T-helper 2 cell treated with Interferon-gamma antibody and Interleukin-4, amounts not matched to agents 5 μg/mL and 100 μg/mL, for 36 hours (primary cell): ENCODE measurements at regions not wholly inside any gene's neighbourhood (a gene's known extent, or its start where the extent isn't known, plus 50 kb on each side); places are given as distances from the start of the nearest gene placed in this dataset.

Experiments used
- DNase-seq: peaks from one replicate; pipeline ENCODE4 v3.0.0; 2021; ENCODE audit warnings: low spot score
- H3K27ac Mint-ChIP-seq: one replicate; pipeline ENCODE4 v1.8.0; 2021; ENCODE audit warnings: mild to moderate bottlenecking, mixed read lengths
- H3K27me3 Mint-ChIP-seq: one replicate; pipeline ENCODE4 v1.8.0; 2021; ENCODE audit warnings: low read depth, mixed read lengths
- H3K36me3 Mint-ChIP-seq: one replicate; pipeline ENCODE4 v1.8.0; 2021; ENCODE audit warnings: low read depth, mixed read lengths
- H3K4me1 Mint-ChIP-seq: one replicate; pipeline ENCODE4 v1.8.0; 2021; ENCODE audit warnings: low read depth, mixed read lengths
- H3K4me3 Mint-ChIP-seq: one replicate; pipeline ENCODE4 v1.8.0; 2022; ENCODE audit warnings: mild to moderate bottlenecking, moderate library complexity, mixed read lengths
- H3K9me3 Mint-ChIP-seq: one replicate; pipeline ENCODE4 v1.8.0; 2021; ENCODE audit warnings: mixed read lengths

- DNase-seq = no peak
- Mint-ChIP-seq H3K9me3 (no peaks in the 10 kb centered on the region), H3K27me3 (no peaks in the 10 kb centered on the region), H3K27ac (no peak overlapping the region), H3K4me3 (no peak overlapping the region), H3K36me3 (no peaks in the 10 kb centered on the region), H3K4me1 (no peaks in the 10 kb centered on the region)
Measured at GRCh38 chr13:38191016-38191415, 158.6 kb upstream of the UFM1 start.

GRCh38 chr13:38180670-38181069, 169.0 kb upstream of the UFM1 start:
- Mint-ChIP-seq H3K4me3 (peak overlapping the region; percentile 71), H3K27ac (peak overlapping the region; percentile 66), H3K36me3 (no peaks in the 10 kb centered on the region), H3K4me1 (peaks cover 10% of the 10 kb centered on the region), H3K27me3 (no peaks in the 10 kb centered on the region), H3K9me3 (no peaks in the 10 kb centered on the region)
- no peak for DNase-seq

GRCh38 chr13:38180126-38180525, 169.5 kb upstream of the UFM1 start:
- H3K27ac Mint-ChIP-seq = peak overlapping the region; percentile 66
- no peaks in the 10 kb centered on the region for H3K9me3 Mint-ChIP-seq
- no peaks in the 10 kb centered on the region for H3K27me3 Mint-ChIP-seq
- no peak for DNase-seq
- H3K4me1 Mint-ChIP-seq = peaks cover 10% of the 10 kb centered on the region
- no peaks in the 10 kb centered on the region for H3K36me3 Mint-ChIP-seq
- H3K4me3 Mint-ChIP-seq = peak overlapping the region; percentile 71

- DNase-seq = no peak
- Mint-ChIP-seq H3K27me3 (no peaks in the 10 kb centered on the region), H3K4me3 (no peak overlapping the region), H3K4me1 (peaks cover 10% of the 10 kb centered on the region), H3K9me3 (no peaks in the 10 kb centered on the region), H3K36me3 (no peaks in the 10 kb centered on the region), H3K27ac (no peak overlapping the region)
Measured at GRCh38 chr13:38176664-38177063, 173.0 kb upstream of the UFM1 start.

GRCh38 chr13:38173403-38173802, 176.2 kb upstream of the UFM1 start:
- no peak overlapping the region for H3K4me3 Mint-ChIP-seq
- no peaks in the 10 kb centered on the region for H3K4me1 Mint-ChIP-seq
- DNase-seq = no peak
- no peaks in the 10 kb centered on the region for H3K36me3 Mint-ChIP-seq
- no peaks in the 10 kb centered on the region for H3K9me3 Mint-ChIP-seq
- no peaks in the 10 kb centered on the region for H3K27me3 Mint-ChIP-seq
- no peak overlapping the region for H3K27ac Mint-ChIP-seq

- no peak for DNase-seq
- Mint-ChIP-seq H3K36me3 (no peaks in the 10 kb centered on the region), H3K4me1 (peaks cover 7% of the 10 kb centered on the region), H3K27me3 (no peaks in the 10 kb centered on the region), H3K4me3 (peak overlapping the region; percentile 43), H3K9me3 (no peaks in the 10 kb centered on the region), H3K27ac (no peak overlapping the region)
Measured at GRCh38 chr13:38167164-38167822, 182.4 kb upstream of the UFM1 start.

- Mint-ChIP-seq H3K27ac (no peak overlapping the region), H3K27me3 (no peaks in the 10 kb centered on the region), H3K36me3 (no peaks in the 10 kb centered on the region), H3K4me3 (no peak overlapping the region), H3K4me1 (peaks cover 7% of the 10 kb centered on the region), H3K9me3 (no peaks in the 10 kb centered on the region)
- DNase-seq = no peak
Measured at GRCh38 chr13:38166116-38166515, 183.5 kb upstream of the UFM1 start.

GRCh38 chr13:38160131-38160530, 189.5 kb upstream of the UFM1 start:
- DNase-seq = no peak
- Mint-ChIP-seq H3K4me3 (no peak overlapping the region), H3K9me3 (peaks cover 3% of the 10 kb centered on the region), H3K4me1 (no peaks in the 10 kb centered on the region), H3K36me3 (no peaks in the 10 kb centered on the region), H3K27ac (no peak overlapping the region), H3K27me3 (no peaks in the 10 kb centered on the region)

- H3K36me3 Mint-ChIP-seq = no peaks in the 10 kb centered on the region
- no peaks in the 10 kb centered on the region for H3K27me3 Mint-ChIP-seq
- no peak overlapping the region for H3K4me3 Mint-ChIP-seq
- H3K4me1 Mint-ChIP-seq = no peaks in the 10 kb centered on the region
- H3K27ac Mint-ChIP-seq = no peak overlapping the region
- peaks cover 3% of the 10 kb centered on the region for H3K9me3 Mint-ChIP-seq
- no peak for DNase-seq
Measured at GRCh38 chr13:38159710-38160109, 189.9 kb upstream of the UFM1 start.

GRCh38 chr13:38147050-38147449, 202.6 kb upstream of the UFM1 start:
- H3K9me3 Mint-ChIP-seq = peaks cover 28% of the 10 kb centered on the region
- no peaks in the 10 kb centered on the region for H3K4me1 Mint-ChIP-seq
- H3K27ac Mint-ChIP-seq = no peak overlapping the region
- H3K4me3 Mint-ChIP-seq = no peak overlapping the region
- H3K27me3 Mint-ChIP-seq = no peaks in the 10 kb centered on the region
- no peaks in the 10 kb centered on the region for H3K36me3 Mint-ChIP-seq
- DNase-seq = no peak

GRCh38 chr13:38141792-38142191, 207.9 kb upstream of the UFM1 start:
- Mint-ChIP-seq H3K27ac (no peak overlapping the region), H3K9me3 (peaks cover 6% of the 10 kb centered on the region), H3K36me3 (no peaks in the 10 kb centered on the region), H3K27me3 (no peaks in the 10 kb centered on the region), H3K4me1 (no peaks in the 10 kb centered on the region), H3K4me3 (no peak overlapping the region)
- no peak for DNase-seq

GRCh38 chr13:38135592-38135991, 214.1 kb upstream of the UFM1 start:
- Mint-ChIP-seq H3K9me3 (peaks cover 18% of the 10 kb centered on the region), H3K27ac (no peak overlapping the region), H3K4me1 (no peaks in the 10 kb centered on the region), H3K4me3 (no peak overlapping the region), H3K27me3 (no peaks in the 10 kb centered on the region), H3K36me3 (no peaks in the 10 kb centered on the region)
- no peak for DNase-seq

GRCh38 chr13:38121267-38121666, 228.4 kb upstream of the UFM1 start:
- no peaks in the 10 kb centered on the region for H3K4me1 Mint-ChIP-seq
- DNase-seq = no peak
- peaks cover 3% of the 10 kb centered on the region for H3K9me3 Mint-ChIP-seq
- H3K27me3 Mint-ChIP-seq = no peaks in the 10 kb centered on the region
- H3K27ac Mint-ChIP-seq = no peak overlapping the region
- no peaks in the 10 kb centered on the region for H3K36me3 Mint-ChIP-seq
- H3K4me3 Mint-ChIP-seq = no peak overlapping the region

- no peak overlapping the region for H3K27ac Mint-ChIP-seq
- no peak overlapping the region for H3K4me3 Mint-ChIP-seq
- no peaks in the 10 kb centered on the region for H3K27me3 Mint-ChIP-seq
- no peaks in the 10 kb centered on the region for H3K4me1 Mint-ChIP-seq
- no peak for DNase-seq
- H3K9me3 Mint-ChIP-seq = peaks cover 21% of the 10 kb centered on the region
- no peaks in the 10 kb centered on the region for H3K36me3 Mint-ChIP-seq
Measured at GRCh38 chr13:38103851-38104250, 234.3 kb upstream of the TRPC4 start.

GRCh38 chr13:38099751-38100150, 230.2 kb upstream of the TRPC4 start:
- H3K9me3 Mint-ChIP-seq = peaks cover 3% of the 10 kb centered on the region
- H3K27ac Mint-ChIP-seq = no peak overlapping the region
- DNase-seq = no peak
- no peak overlapping the region for H3K4me3 Mint-ChIP-seq
- no peaks in the 10 kb centered on the region for H3K27me3 Mint-ChIP-seq
- H3K4me1 Mint-ChIP-seq = no peaks in the 10 kb centered on the region
- H3K36me3 Mint-ChIP-seq = no peaks in the 10 kb centered on the region
